Mesenchymal stem cell (in vitro differentiated cells and primary cell): ENCODE measurements at regions not wholly inside any gene's neighbourhood (a gene's known extent, or its start where the extent isn't known, plus 50 kb on each side); places are given as distances from the start of the nearest gene placed in this dataset.

Experiments used
- DNase-seq: peaks from one replicate; pipeline ENCODE4 v3.0.0-alpha.2; 2013
- H2AFZ ChIP-seq: one replicate; pipeline ENCODE4 v1.6.1; 2013; ENCODE audit warnings: low read depth, mild to moderate bottlenecking, control low read depth, inconsistent platforms, low read length, moderate library complexity
- H2AK5ac ChIP-seq: 2 replicates; pipeline ENCODE4 v1.6.1; 2013; ENCODE audit warnings: low read length, moderate library complexity, mild to moderate bottlenecking, inconsistent platforms; ENCODE audit not compliant: severe bottlenecking
- H2BK120ac ChIP-seq: one replicate; pipeline ENCODE4 v1.6.1; 2013; ENCODE audit warnings: low read depth, mild to moderate bottlenecking, inconsistent platforms, low read length, moderate library complexity
- H2BK12ac ChIP-seq, 2 experiments: one replicate each; pipeline ENCODE4 v1.6.1; 2013; ENCODE audit warnings: inconsistent platforms in 2 of 2, low read length in 2 of 2, mild to moderate bottlenecking in 2 of 2, moderate library complexity in 2 of 2, control low read depth in 1 of 2
- H2BK15ac ChIP-seq: one replicate; pipeline ENCODE4 v1.6.1; 2013; ENCODE audit warnings: mild to moderate bottlenecking, low read depth, inconsistent platforms; ENCODE audit not compliant: poor library complexity, severe bottlenecking
- H2BK5ac ChIP-seq: 2 replicates; pipeline ENCODE4 v1.6.1; 2013; ENCODE audit warnings: low read depth, mild to moderate bottlenecking, low read length, control low read depth, inconsistent platforms; ENCODE audit not compliant: poor library complexity, severe bottlenecking
- H3K14ac ChIP-seq, 2 experiments: one replicate each; pipeline ENCODE4 v1.6.1; 2013; ENCODE audit warnings: inconsistent platforms in 2 of 2, low read length in 2 of 2, control low read depth in 1 of 2, mild to moderate bottlenecking in 1 of 2, moderate library complexity in 1 of 2
- H3K18ac ChIP-seq, 2 experiments: one replicate each; pipeline ENCODE4 v1.6.1; 2013; ENCODE audit warnings: inconsistent platforms in 2 of 2, low read length in 2 of 2, control low read depth in 1 of 2, low read depth in 1 of 2, mild to moderate bottlenecking in 1 of 2
- H3K23ac ChIP-seq, 2 experiments: one replicate each; pipeline ENCODE4 v1.6.1; 2013; ENCODE audit warnings: inconsistent platforms in 2 of 2, low read length in 2 of 2, mild to moderate bottlenecking in 2 of 2, moderate library complexity in 2 of 2, control low read depth in 1 of 2
- H3K27ac ChIP-seq: 2 replicates; pipeline ENCODE4 v1.5.1; 2013; ENCODE audit warnings: mild to moderate bottlenecking, moderate library complexity, low read length, control low read depth, inconsistent platforms; ENCODE audit not compliant: poor library complexity, severe bottlenecking
- H3K27me3 ChIP-seq, 2 experiments: 2 replicates each; pipeline versions ENCODE4 v1.6.1 to v1.7.0; 2013; ENCODE audit warnings: low read length in 2 of 2, mild to moderate bottlenecking in 2 of 2, moderate library complexity in 2 of 2, control low read depth in 1 of 2, inconsistent platforms in 1 of 2; ENCODE audit not compliant: control insufficient read depth in 1 of 2, insufficient read depth in 1 of 2
- H3K36me3 ChIP-seq, 2 experiments: 2 replicates each; pipeline versions ENCODE4 v1.6.1 to v1.7.0; 2013; ENCODE audit warnings: low read length in 2 of 2, control low read depth in 1 of 2, inconsistent platforms in 1 of 2, low read depth in 1 of 2, mild to moderate bottlenecking in 1 of 2; ENCODE audit not compliant: insufficient read depth in 2 of 2, control insufficient read depth in 1 of 2
- H3K4ac ChIP-seq, 2 experiments: one replicate each; pipeline ENCODE4 v1.6.1; 2013; ENCODE audit warnings: inconsistent platforms in 2 of 2, low read length in 2 of 2, mild to moderate bottlenecking in 2 of 2, moderate library complexity in 2 of 2, control low read depth in 1 of 2, low read depth in 1 of 2
- H3K4me1 ChIP-seq: 2 replicates; pipeline ENCODE4 v1.6.1; 2013; ENCODE audit warnings: low read depth, low read length, control low read depth; ENCODE audit not compliant: control insufficient read depth, insufficient read depth
- H3K4me2 ChIP-seq: 2 replicates; pipeline ENCODE4 v1.6.1; 2013; ENCODE audit warnings: low read length, mild to moderate bottlenecking, inconsistent platforms; ENCODE audit not compliant: poor library complexity, severe bottlenecking
- H3K4me3 ChIP-seq, 2 experiments: 2 replicates each; pipeline versions ENCODE4 v1.5.1 to v1.7.0; 2013; ENCODE audit warnings: low read length in 2 of 2, mild to moderate bottlenecking in 2 of 2, control low read depth in 1 of 2, low read depth in 1 of 2; ENCODE audit not compliant: insufficient read depth in 1 of 2
- H3K79me1 ChIP-seq: replicated peaks from 2 replicates; pipeline ENCODE4 v1.6.1; 2013; ENCODE audit warnings: mild to moderate bottlenecking, control low read depth, low read length, inconsistent platforms; ENCODE audit not compliant: poor library complexity, severe bottlenecking
- H3K9ac ChIP-seq: 2 replicates; pipeline ENCODE4 v1.7.0; 2013; ENCODE audit warnings: mild to moderate bottlenecking, low read length, moderate library complexity
- H3K9me3 ChIP-seq: 2 replicates; pipeline ENCODE4 v1.7.0; 2013; ENCODE audit warnings: mild to moderate bottlenecking, low read length; ENCODE audit not compliant: control insufficient read depth
- H4K8ac ChIP-seq: one replicate; pipeline ENCODE4 v1.6.1; 2013; ENCODE audit warnings: inconsistent platforms, mild to moderate bottlenecking, low read length, moderate library complexity
- H4K91ac ChIP-seq: one replicate; pipeline ENCODE4 v1.6.1; 2013; ENCODE audit warnings: mild to moderate bottlenecking, low read length, inconsistent platforms
- WGBS: methylation state at CpG from one replicate; pipeline ENCODE4 v1.1.7; 2013; ENCODE audit warnings: mixed read lengths; 5-methylcytosine and 5-hydroxymethylcytosine counted together

DNA sequence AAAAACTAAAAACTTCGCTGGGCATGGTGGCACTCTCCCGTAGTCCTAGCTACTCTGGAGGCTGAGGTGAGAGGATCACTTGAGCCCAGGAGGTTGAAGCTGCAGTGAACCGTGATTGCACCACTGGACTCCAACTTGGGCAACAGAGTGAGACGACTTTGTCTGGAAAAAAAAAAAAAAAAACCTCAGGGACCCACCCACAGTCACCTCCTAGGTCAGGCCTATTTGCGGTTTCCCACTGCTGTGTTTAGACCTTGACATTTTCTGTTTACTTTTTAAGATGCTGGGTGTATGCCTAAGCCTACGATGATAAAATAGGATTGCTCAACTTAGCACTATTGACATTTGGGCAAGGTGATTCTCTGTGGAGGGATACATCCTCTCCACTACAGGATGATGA, 197.4 kb upstream of the TBL1X start:
- WGBS = 81% methylated on average over 3 of the region's 6 CpGs
- peak; percentile 59 for DNase-seq
- Histone ChIP-seq H3K23ac (no peak overlapping the region), H3K4ac (no peak overlapping the region), H2AK5ac (no peak overlapping the region), H3K4me1 (no peaks in the 10 kb centered on the region), H3K27me3 (peaks cover 0 to 6% of the 10 kb centered on the region in 2 experiments), H2BK12ac (no peak overlapping the region), H2BK15ac (no peak overlapping the region), H3K36me3 (no peaks in the 10 kb centered on the region), H3K14ac (no peak overlapping the region), H3K27ac (no peak overlapping the region), H3K4me2 (no peak overlapping the region), H4K8ac (no peak overlapping the region), H3K4me3 (no peak overlapping the region), H3K9me3 (no peaks in the 10 kb centered on the region), H3K18ac (no peak overlapping the region), H4K91ac (no peak overlapping the region), H2BK120ac (no peak overlapping the region), H2BK5ac (no peak overlapping the region), H3K79me1 (no peaks in the 10 kb centered on the region), H3K9ac (no peak overlapping the region), H2AFZ (no peak overlapping the region)

DNA sequence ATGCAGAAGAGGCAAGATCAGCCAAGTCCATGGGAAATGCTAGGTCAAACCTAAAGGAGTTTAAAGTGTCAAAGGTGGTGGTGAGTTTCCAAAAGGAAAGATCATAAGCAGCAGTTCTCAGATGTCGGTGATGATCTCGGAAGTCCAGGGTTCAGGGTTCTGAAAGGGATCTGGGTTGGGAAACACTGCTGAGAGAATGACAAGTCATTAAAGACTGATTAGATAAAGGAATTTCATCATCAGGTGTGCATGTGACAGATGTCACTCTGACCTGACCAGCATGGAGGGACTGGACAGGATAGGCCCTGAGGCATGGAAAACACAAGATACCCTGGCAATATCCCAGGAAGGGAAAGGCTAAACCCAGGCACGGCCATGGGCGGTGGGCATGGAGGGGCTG, 195.7 kb upstream of the TBL1X start:
- no peak overlapping the region for H2BK120ac ChIP-seq
- H3K9ac ChIP-seq = no peak overlapping the region
- no peak overlapping the region for H2BK5ac ChIP-seq
- no peak overlapping the region for H3K4me3 ChIP-seq
- no peak overlapping the region for H3K4ac ChIP-seq
- H3K27me3 ChIP-seq = no peaks in the 10 kb centered on the region
- no peak overlapping the region for H4K91ac ChIP-seq
- H4K8ac ChIP-seq = no peak overlapping the region
- no peak overlapping the region for H3K14ac ChIP-seq
- H3K27ac ChIP-seq = no peak overlapping the region
- no peaks in the 10 kb centered on the region for H3K4me1 ChIP-seq
- H3K79me1 ChIP-seq = no peaks in the 10 kb centered on the region
- H3K36me3 ChIP-seq = no peaks in the 10 kb centered on the region
- no peak overlapping the region for H2BK15ac ChIP-seq
- no peak overlapping the region for H3K4me2 ChIP-seq
- no peak for DNase-seq
- 96% methylated on average over 4 of the region's 4 CpGs for WGBS
- no peak overlapping the region for H2AK5ac ChIP-seq
- no peaks in the 10 kb centered on the region for H3K9me3 ChIP-seq
- no peak overlapping the region for H2BK12ac ChIP-seq
- no peak overlapping the region for H3K23ac ChIP-seq
- H2AFZ ChIP-seq = no peak overlapping the region
- no peak overlapping the region for H3K18ac ChIP-seq

DNA sequence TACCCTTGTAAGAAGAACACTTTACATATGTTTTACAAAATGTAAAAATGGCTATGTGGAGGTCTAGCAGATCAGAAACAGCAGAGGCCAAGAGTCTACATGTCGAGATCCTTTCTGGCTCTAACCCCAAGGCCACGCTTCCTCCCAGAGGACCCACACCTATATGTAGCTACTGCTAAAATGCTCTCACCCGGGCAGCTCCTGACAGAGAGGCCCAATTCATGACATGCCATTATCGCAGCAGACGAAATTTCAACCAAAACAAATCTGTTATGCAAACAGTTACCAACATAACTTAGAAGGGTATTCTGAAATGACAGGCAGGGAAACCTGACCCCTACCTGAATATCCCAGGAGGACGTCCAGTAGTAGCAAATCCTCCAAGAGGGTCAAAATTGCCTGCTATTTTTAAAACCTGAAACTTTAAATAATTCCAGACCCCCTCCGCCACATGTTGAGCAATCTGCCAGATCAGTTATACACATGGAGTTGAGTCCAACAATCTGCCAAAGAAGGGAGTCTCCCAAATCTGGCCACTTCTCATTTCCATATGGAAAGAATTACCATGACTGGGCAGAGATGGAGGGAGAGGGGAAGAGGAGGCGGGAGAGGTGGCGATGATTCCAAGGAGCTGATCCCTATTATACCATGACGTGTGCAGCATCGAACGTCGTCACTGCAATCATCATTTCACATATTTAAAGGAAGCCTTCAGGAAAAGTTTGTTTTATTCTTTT, 192.9 kb upstream of the TBL1X start:
- Histone ChIP-seq H3K4me2 (no peak overlapping the region), H3K18ac (no peak overlapping the region), H3K4ac (no peak overlapping the region), H2BK120ac (no peak overlapping the region), H3K4me1 (no peaks in the 10 kb centered on the region), H2AK5ac (no peak overlapping the region), H3K36me3 (no peaks in the 10 kb centered on the region), H4K91ac (no peak overlapping the region), H3K27ac (no peak overlapping the region), H3K4me3 (no peak overlapping the region), H2BK15ac (no peak overlapping the region), H3K9me3 (no peaks in the 10 kb centered on the region), H4K8ac (no peak overlapping the region), H3K14ac (no peak overlapping the region), H2BK5ac (no peak overlapping the region), H3K27me3 (no peaks in the 10 kb centered on the region), H3K79me1 (no peaks in the 10 kb centered on the region), H3K23ac (no peak overlapping the region), H3K9ac (no peak overlapping the region), H2BK12ac (no peak overlapping the region), H2AFZ (no peak overlapping the region)
- WGBS = 88% methylated on average over 6 of the region's 13 CpGs
- no peak for DNase-seq

DNA sequence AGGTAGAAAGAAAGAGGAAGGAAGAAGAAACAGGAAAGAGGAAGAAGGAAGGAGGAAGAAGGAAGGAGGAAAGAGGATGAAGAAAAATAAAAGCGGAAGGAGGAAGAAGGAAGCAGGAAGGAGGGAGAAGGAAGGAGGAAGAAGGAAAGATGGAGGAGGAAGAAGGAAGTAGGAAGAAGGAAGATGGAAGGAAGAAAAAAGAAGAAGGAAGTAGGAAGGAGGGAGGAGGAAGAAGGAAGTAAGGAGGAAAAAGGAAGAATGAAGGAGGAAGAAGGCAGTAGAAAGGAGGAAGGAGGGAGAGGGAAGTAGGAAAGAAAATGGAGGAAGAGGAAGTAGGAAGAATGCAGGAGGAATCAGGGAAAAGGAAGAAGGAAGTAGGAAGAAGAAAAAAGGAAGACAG, 191.1 kb upstream of the TBL1X start:
- no peak overlapping the region for H2BK12ac ChIP-seq
- no peak overlapping the region for H3K4ac ChIP-seq
- H3K27me3 ChIP-seq = no peaks in the 10 kb centered on the region
- 98% methylated on average over 1 of the region's 1 CpG for WGBS
- H3K4me3 ChIP-seq = no peak overlapping the region
- no peaks in the 10 kb centered on the region for H3K9me3 ChIP-seq
- no peaks in the 10 kb centered on the region for H3K4me1 ChIP-seq
- no peak overlapping the region for H3K9ac ChIP-seq
- H2BK15ac ChIP-seq = no peak overlapping the region
- no peak overlapping the region for H2AK5ac ChIP-seq
- no peak overlapping the region for H4K91ac ChIP-seq
- no peak for DNase-seq
- H2BK120ac ChIP-seq = no peak overlapping the region
- no peak overlapping the region for H3K4me2 ChIP-seq
- no peak overlapping the region for H3K23ac ChIP-seq
- no peak overlapping the region for H2AFZ ChIP-seq
- no peaks in the 10 kb centered on the region for H3K79me1 ChIP-seq
- no peak overlapping the region for H3K18ac ChIP-seq
- H2BK5ac ChIP-seq = no peak overlapping the region
- H4K8ac ChIP-seq = no peak overlapping the region
- H3K14ac ChIP-seq = no peak overlapping the region
- H3K27ac ChIP-seq = no peak overlapping the region
- no peaks in the 10 kb centered on the region for H3K36me3 ChIP-seq
